OCI-LY1 (cell line): ENCODE measurements at regions not wholly inside any gene's neighbourhood (a gene's known extent, or its start where the extent isn't known, plus 50 kb on each side); places are given as distances from the start of the nearest gene placed in this dataset.
"Not testable (repeated sequence)": the region's sequence is repeated elsewhere in the genome, so short reads cannot be mapped to it uniquely, and the experiment has no call there.

Experiments
- H2AFZ ChIP-seq: fragments of 200-600 bp; sonication (generic), shearing (Covaris generic); 2 replicates; pipeline ENCODE4 v1.6.0; 2014; ENCODE audit warnings: antibody characterized with exemption, mild to moderate bottlenecking, low read length
- H3F3A ChIP-seq: fragments of 200-600 bp; sonication (generic), shearing (Covaris generic); 2 replicates; pipeline ENCODE4 v1.6.0; 2014; ENCODE audit warnings: mild to moderate bottlenecking, antibody characterized with exemption, low read length, moderate library complexity; ENCODE audit not compliant: insufficient read depth
- H3K27ac ChIP-seq: fragments of 200-600 bp; sonication (generic); 2 replicates; pipeline ENCODE4 v1.5.1; 2014; ENCODE audit warnings: low read length, mixed run types, mild to moderate bottlenecking, low read depth; ENCODE audit not compliant: poor library complexity, severe bottlenecking
- H3K27me3 ChIP-seq: fragments of 200-600 bp; sonication (generic); 2 replicates; pipeline ENCODE4 v1.6.0; 2014; ENCODE audit warnings: antibody characterized with exemption, mild to moderate bottlenecking, low read length, moderate library complexity; ENCODE audit not compliant: insufficient read depth
- H3K36me3 ChIP-seq: fragments of 200-600 bp; sonication (generic); 2 replicates; pipeline ENCODE4 v1.6.1; 2014; ENCODE audit warnings: mild to moderate bottlenecking, antibody characterized with exemption, low read length, moderate library complexity, mixed read lengths; ENCODE audit not compliant: insufficient read depth
- H3K4me1 ChIP-seq: fragments of 200-600 bp; sonication (generic); 2 replicates; pipeline ENCODE4 v1.5.1; 2014; ENCODE audit warnings: mild to moderate bottlenecking, low read length, moderate library complexity; ENCODE audit not compliant: insufficient read depth, severe bottlenecking
- H3K4me2 ChIP-seq: fragments of 200-600 bp; sonication (generic), shearing (Covaris generic); 2 replicates; pipeline ENCODE4 v1.6.1; 2014; ENCODE audit warnings: low read length
- H3K4me3 ChIP-seq: fragments of 200-600 bp; sonication (generic); 2 replicates; pipeline ENCODE4 v1.5.1; 2014; ENCODE audit warnings: low read length, low read depth, mild to moderate bottlenecking, mixed read lengths; ENCODE audit not compliant: poor library complexity, severe bottlenecking
- H3K79me2 ChIP-seq: fragments of 200-600 bp; shearing (Covaris generic); 2 replicates; pipeline ENCODE4 v1.6.1; 2016; ENCODE audit warnings: mixed run types, low read length, mixed read lengths; ENCODE audit not compliant: insufficient read depth
- H3K9ac ChIP-seq: fragments of 200-600 bp; sonication (generic), shearing (Covaris generic); 2 replicates; pipeline ENCODE4 v1.6.1; 2014; ENCODE audit warnings: mild to moderate bottlenecking, low read length, mixed read lengths
- H3K9me2 ChIP-seq: fragments of 200-600 bp; sonication (generic), shearing (Covaris generic); 2 replicates; pipeline ENCODE4 v1.6.1; 2014; ENCODE audit warnings: low read depth, mild to moderate bottlenecking, low read length, mixed read lengths
- H3K9me3 ChIP-seq: fragments of 200-600 bp; shearing (Covaris generic); 2 replicates; pipeline ENCODE4 v1.6.1; 2014; ENCODE audit warnings: low read length, mixed read lengths
- H4K20me1 ChIP-seq: fragments of 200-600 bp; sonication (generic), shearing (Covaris generic); 2 replicates; pipeline ENCODE4 v1.6.0; 2016; ENCODE audit warnings: mild to moderate bottlenecking, low read length; ENCODE audit not compliant: insufficient read depth
- EZH2 ChIP-seq: fragments of 200-600 bp; sonication (generic), shearing (Covaris generic); IDR thresholded peaks from 2 replicates; pipeline ENCODE4 v1.8.0; 2017; ENCODE audit warnings: borderline replicate concordance, mixed run types, mild to moderate bottlenecking, antibody characterized with exemption, low read length, moderate library complexity, mixed read lengths
- TF ChIP-seq, protein P1 (sequence below): fragments of 200-600 bp; sonication (generic), shearing (Covaris generic); IDR thresholded peaks from 2 replicates; pipeline ENCODE4 v1.5.1; 2017; ENCODE audit warnings: mild to moderate bottlenecking, antibody characterized with exemption, low read length, moderate library complexity, mixed read lengths

DNA sequence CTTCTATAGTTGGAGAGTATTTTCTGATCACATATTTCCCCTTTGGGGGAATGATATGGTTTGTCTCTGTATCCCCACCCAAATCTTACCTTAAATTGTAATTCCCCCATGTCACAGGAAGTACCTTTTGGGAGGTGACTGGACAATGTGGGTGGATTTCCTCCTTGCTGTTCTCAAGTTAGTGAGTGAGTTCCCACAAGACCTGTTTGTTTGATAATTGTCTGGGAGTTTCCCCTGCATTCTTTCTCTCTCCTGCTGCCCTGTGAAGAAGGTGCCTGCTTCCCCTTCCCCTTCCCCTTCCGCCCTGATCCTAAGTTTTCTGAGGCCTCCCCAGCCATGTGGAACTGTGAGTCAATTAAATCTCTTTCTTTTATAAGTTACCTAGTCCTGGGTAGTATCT is 222.7 kb upstream of the SLC39A10 start:
- no peak overlapping the region for H3K9ac ChIP-seq
- H3K36me3 ChIP-seq = no peaks in the 10 kb centered on the region
- H2AFZ ChIP-seq = no peak overlapping the region
- no peaks in the 10 kb centered on the region for H4K20me1 ChIP-seq
- no peak overlapping the region for H3K27ac ChIP-seq
- no peaks in the 10 kb centered on the region for H3F3A ChIP-seq
- no peaks in the 10 kb centered on the region for H3K9me2 ChIP-seq
- no peaks in the 10 kb centered on the region for H3K79me2 ChIP-seq
- TF ChIP-seq EZH2 = no peak
- TF ChIP-seq, protein P1, sequence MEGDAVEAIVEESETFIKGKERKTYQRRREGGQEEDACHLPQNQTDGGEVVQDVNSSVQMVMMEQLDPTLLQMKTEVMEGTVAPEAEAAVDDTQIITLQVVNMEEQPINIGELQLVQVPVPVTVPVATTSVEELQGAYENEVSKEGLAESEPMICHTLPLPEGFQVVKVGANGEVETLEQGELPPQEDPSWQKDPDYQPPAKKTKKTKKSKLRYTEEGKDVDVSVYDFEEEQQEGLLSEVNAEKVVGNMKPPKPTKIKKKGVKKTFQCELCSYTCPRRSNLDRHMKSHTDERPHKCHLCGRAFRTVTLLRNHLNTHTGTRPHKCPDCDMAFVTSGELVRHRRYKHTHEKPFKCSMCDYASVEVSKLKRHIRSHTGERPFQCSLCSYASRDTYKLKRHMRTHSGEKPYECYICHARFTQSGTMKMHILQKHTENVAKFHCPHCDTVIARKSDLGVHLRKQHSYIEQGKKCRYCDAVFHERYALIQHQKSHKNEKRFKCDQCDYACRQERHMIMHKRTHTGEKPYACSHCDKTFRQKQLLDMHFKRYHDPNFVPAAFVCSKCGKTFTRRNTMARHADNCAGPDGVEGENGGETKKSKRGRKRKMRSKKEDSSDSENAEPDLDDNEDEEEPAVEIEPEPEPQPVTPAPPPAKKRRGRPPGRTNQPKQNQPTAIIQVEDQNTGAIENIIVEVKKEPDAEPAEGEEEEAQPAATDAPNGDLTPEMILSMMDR = no peak
- H3K4me3 ChIP-seq = no peak overlapping the region
- no peaks in the 10 kb centered on the region for H3K27me3 ChIP-seq
- H3K4me1 ChIP-seq = no peaks in the 10 kb centered on the region
- H3K4me2 ChIP-seq = no peak overlapping the region
- H3K9me3 ChIP-seq = no peaks in the 10 kb centered on the region

DNA sequence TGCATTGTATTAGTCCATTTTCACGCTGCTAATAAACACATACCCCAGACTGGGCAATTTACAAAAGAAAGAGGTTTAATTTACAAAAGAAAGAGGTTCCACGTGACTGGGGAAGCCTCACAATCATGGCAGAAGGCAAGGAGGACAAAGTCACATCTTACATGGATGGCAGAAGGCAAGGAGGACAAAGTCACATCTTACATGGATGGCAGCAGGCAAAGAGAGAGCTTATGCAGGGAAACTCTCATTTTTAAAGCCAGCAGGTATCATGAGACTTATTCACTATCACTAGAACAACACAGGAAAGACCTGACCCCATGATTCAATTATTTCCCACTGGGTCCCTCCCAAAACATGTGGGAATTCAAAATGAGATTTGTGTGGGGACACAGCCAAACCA is 223.3 kb upstream of the SLC39A10 start:
- H3F3A ChIP-seq, H3K27ac ChIP-seq, H3K4me1 ChIP-seq, H3K9me2 ChIP-seq, H2AFZ ChIP-seq, H3K9me3 ChIP-seq, H3K27me3 ChIP-seq, H3K4me2 ChIP-seq, H3K79me2 ChIP-seq, H3K4me3 ChIP-seq, H3K9ac ChIP-seq, H4K20me1 ChIP-seq, H3K36me3 ChIP-seq: not testable (repeated sequence)

DNA sequence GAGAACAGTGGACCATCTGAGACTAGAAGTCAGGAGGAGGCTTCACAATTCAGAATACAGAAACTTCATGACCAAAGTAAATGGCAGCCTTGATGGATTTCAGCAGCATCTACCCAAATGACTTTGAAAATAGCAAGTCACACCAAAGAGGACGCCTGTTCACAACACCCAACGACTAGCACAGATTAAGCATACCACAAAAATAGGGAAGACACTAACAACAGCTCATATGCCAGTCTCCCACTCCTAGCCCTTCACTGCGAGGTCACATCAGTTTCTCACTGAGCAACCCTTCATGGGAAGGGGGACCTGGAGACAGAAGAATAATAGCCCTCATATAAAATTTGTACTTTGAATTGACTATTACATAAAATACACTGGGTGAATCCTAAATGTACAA is 228.4 kb upstream of the SLC39A10 start:
- Histone ChIP-seq H3K9me3 (no peaks in the 10 kb centered on the region), H4K20me1 (no peaks in the 10 kb centered on the region), H3K79me2 (no peaks in the 10 kb centered on the region), H2AFZ (no peak overlapping the region), H3K4me3 (no peak overlapping the region), H3K9ac (no peak overlapping the region), H3K27me3 (no peaks in the 10 kb centered on the region), H3K4me2 (no peak overlapping the region), H3F3A (no peaks in the 10 kb centered on the region), H3K4me1 (no peaks in the 10 kb centered on the region), H3K27ac (no peak overlapping the region), H3K9me2 (no peaks in the 10 kb centered on the region), H3K36me3 (no peaks in the 10 kb centered on the region)
- TF ChIP-seq, protein P1 = no peak
- TF ChIP-seq EZH2 = no peak

DNA sequence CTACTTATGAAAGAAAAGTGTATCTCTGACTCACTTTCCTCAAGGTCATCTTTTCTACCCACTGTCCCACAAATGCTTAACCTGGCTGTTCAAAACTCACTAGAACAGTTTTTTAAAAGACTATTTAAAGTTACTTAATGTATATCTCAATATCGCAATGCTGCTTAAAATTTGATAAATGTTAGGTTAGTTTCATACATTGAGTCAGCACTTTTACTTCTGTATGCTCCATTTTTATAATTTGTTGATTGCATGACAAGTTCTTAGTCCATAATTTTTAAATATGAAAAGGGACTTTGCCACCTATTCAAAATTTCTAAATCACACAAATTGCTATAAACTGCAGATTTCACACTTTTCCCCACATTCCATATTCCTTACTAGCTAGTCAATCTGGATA is 231.7 kb upstream of the SLC39A10 start:
- Histone ChIP-seq H3K4me3 (no peak overlapping the region), H3K4me1 (no peaks in the 10 kb centered on the region), H3K36me3 (no peaks in the 10 kb centered on the region), H2AFZ (no peak overlapping the region), H3K27ac (no peak overlapping the region), H4K20me1 (no peaks in the 10 kb centered on the region), H3K9me2 (no peaks in the 10 kb centered on the region), H3K9ac (no peak overlapping the region), H3K27me3 (no peaks in the 10 kb centered on the region), H3K9me3 (no peaks in the 10 kb centered on the region), H3K4me2 (no peak overlapping the region), H3K79me2 (no peaks in the 10 kb centered on the region), H3F3A (no peaks in the 10 kb centered on the region)
- TF ChIP-seq EZH2 = no peak
- TF ChIP-seq, protein P1 = no peak
